ENCODE measurements at regions not wholly inside any gene's neighbourhood (a gene's known extent, or its start where the extent isn't known, plus 50 kb on each side); places are given as distances from the start of the nearest gene placed in this dataset.
"Not testable (repeated sequence)": the region's sequence is repeated elsewhere in the genome, so short reads cannot be mapped to it uniquely, and the experiment has no call there.

DNA sequence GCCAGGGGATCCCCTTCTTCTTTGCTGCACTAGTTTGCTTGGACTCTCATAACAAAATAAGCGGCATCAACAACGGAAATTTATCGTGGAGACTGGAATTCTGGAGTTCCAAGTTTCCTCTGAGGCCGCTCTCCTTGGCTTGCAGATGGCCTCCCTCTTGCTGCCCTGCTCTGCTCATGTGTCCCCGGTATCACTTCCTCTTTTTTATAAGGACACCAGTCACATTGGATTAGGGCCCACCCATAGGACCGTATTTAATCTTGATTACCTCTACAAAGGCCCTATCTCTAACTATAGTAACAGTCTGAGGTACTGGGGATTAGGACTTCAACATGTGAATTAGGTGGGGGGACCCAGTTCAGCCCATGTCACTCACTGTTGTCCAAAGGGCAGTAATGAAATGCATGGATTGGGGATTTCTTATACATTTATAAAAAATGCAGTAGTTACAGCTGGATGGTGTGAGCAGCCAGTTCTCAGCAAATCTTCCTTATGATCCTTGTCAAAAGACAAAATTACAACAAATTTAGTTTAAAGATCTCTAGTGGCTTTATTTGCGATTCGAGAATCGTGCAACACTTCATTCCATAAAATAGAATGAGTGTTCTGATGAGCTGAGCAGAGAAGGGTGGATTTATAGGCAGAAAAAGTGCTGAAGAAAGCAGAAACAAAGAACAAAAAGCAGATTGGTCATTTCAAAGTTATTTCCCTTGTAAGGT, 59.3 kb upstream of the AKAP12 start:
- Histone ChIP-seq H3K36me3 (ENCODE audit: control insufficient read depth in 2 of 2, extremely low read depth in 1 of 2, insufficient read depth in 1 of 2, low read length in 1 of 2) (no peaks in the 10 kb centered on the region), H3K4me3 (ENCODE audit: control insufficient read depth in 1 of 2, extremely low read depth in 1 of 2, low read length in 1 of 2) (no peak overlapping the region), H3K9me3 (no peaks in the 10 kb centered on the region), H3K27me3 (replicated peaks in 1 of 2; ENCODE audit: control insufficient read depth in 2 of 2, extremely low read depth in 1 of 2, insufficient read depth in 2 of 2, low read length in 1 of 2) (no peaks in the 10 kb centered on the region), H3K4me1 (ENCODE audit: control insufficient read depth in 1 of 2, extremely low read depth in 1 of 2, insufficient read depth in 2 of 2, low read length in 2 of 2) (no peaks in the 10 kb centered on the region), H3K27ac (ENCODE audit: low read length) (no peak overlapping the region)
- CTCF ChIA-PET: no interaction called here
- POLR2A ChIA-PET: no interaction called here
- Mint-ChIP-seq H3K9me3 (peaks cover 0 to 7% (median 5%) of the 10 kb centered on the region in 3 donors), H3K36me3 (no peaks in the 10 kb centered on the region), H3K27ac (no peak overlapping the region), H3K4me1 (no peaks in the 10 kb centered on the region), H3K27me3 (peaks cover 4 to 28% of the 10 kb centered on the region in 2 donors), H3K4me3 (no peak overlapping the region)
- no peak for DNase-seq
- WGBS (ENCODE audit: insufficient coverage): 95% methylated on average over 4 of the region's 9 CpGs
- ATAC-seq (replicated peaks in 1 of 4): no peak

DNA sequence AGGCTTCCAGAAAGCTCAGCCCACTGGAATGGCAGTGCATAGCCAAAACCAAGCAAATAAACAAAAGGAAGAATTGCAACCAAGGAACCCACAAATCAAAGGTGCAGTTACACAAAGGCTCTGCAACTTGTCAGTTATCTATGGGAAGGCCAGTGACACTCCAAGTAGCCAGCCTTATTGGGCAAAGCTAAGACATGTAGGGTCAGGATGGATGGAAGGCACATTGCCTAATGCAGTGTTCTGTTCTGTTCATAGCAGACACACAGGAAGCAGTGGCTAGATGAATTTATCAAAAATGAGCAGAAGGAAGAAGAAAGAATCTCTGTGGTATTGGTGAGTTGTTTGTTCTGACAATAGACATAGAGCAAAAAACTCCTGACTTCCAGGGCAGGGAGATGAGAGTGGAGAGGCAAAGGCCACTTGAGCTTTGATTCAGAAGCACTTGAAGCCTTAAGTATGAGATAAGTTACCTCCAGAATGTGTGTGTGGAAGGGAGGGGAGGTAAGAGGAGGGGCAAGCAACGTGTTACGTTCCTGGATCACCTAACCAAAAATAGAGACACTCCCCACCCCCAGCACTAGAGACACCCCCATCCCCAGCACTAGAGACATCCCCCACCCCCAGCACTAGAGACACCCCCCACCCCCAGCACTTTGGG, 57.9 kb upstream of the AKAP12 start:
- WGBS (ENCODE audit: insufficient coverage): no CpG with 5 or more reads among the region's 2 CpGs
- ChIA-PET CTCF (no interaction called here), POLR2A (no interaction called here)
- Histone ChIP-seq H3K4me1 (ENCODE audit: control insufficient read depth in 1 of 2, extremely low read depth in 1 of 2, insufficient read depth in 2 of 2, low read length in 2 of 2) (no peaks in the 10 kb centered on the region), H3K27ac (ENCODE audit: low read length) (no peak overlapping the region), H3K9me3 (no peaks in the 10 kb centered on the region), H3K36me3 (ENCODE audit: control insufficient read depth in 2 of 2, extremely low read depth in 1 of 2, insufficient read depth in 1 of 2, low read length in 1 of 2) (no peaks in the 10 kb centered on the region), H3K4me3 (ENCODE audit: control insufficient read depth in 1 of 2, extremely low read depth in 1 of 2, low read length in 1 of 2) (no peak overlapping the region), H3K27me3 (replicated peaks in 1 of 2; ENCODE audit: control insufficient read depth in 2 of 2, extremely low read depth in 1 of 2, insufficient read depth in 2 of 2, low read length in 1 of 2) (no peaks in the 10 kb centered on the region)
- Mint-ChIP-seq H3K4me3 (no peak overlapping the region), H3K36me3 (no peaks in the 10 kb centered on the region), H3K27ac (no peak overlapping the region), H3K4me1 (no peaks in the 10 kb centered on the region), H3K27me3 (peaks cover 4 to 19% of the 10 kb centered on the region in 2 donors), H3K9me3 (peaks cover 0 to 7% (median 5%) of the 10 kb centered on the region in 3 donors)
- no peak for ATAC-seq (replicated peaks in 1 of 4)
- DNase-seq: no peak

DNA sequence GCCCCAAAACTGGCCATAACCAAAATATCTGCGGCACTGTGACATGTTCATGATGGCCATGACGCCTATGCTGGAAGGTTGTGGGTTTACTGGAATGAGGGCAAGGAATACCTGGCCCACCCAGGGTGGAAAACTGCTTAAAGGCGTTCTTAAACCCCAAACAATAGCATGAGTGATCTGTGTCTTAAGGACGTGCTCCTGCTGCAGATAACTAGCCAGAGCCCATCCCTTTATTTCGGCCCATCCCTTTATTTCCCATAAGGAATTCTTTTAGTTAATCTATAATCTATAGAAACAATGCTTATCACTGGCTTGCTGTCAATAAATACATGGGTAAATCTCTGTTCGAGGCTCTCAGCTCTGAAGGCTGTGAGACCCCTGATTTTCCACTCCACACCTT, 56.8 kb upstream of the AKAP12 start:
- H3K4me3 ChIP-seq (ENCODE audit: control insufficient read depth in 1 of 2, extremely low read depth in 1 of 2, low read length in 1 of 2); H3K4me1 Mint-ChIP-seq; DNase-seq; H3K36me3 ChIP-seq (ENCODE audit: control insufficient read depth in 2 of 2, extremely low read depth in 1 of 2, insufficient read depth in 1 of 2, low read length in 1 of 2); H3K27me3 ChIP-seq (replicated peaks in 1 of 2; ENCODE audit: control insufficient read depth in 2 of 2, extremely low read depth in 1 of 2, insufficient read depth in 2 of 2, low read length in 1 of 2); H3K27ac ChIP-seq (ENCODE audit: low read length); H3K9me3 Mint-ChIP-seq; ATAC-seq (replicated peaks in 1 of 4); H3K4me3 Mint-ChIP-seq; H3K36me3 Mint-ChIP-seq; H3K27ac Mint-ChIP-seq; POLR2A ChIA-PET; H3K4me1 ChIP-seq (ENCODE audit: control insufficient read depth in 1 of 2, extremely low read depth in 1 of 2, insufficient read depth in 2 of 2, low read length in 2 of 2); CTCF ChIA-PET; H3K9me3 ChIP-seq: not testable (repeated sequence)
- peaks cover 0 to 14% of the 10 kb centered on the region in 2 donors for H3K27me3 Mint-ChIP-seq
- WGBS (ENCODE audit: insufficient coverage): no CpG with 5 or more reads among the region's 6 CpGs

DNA sequence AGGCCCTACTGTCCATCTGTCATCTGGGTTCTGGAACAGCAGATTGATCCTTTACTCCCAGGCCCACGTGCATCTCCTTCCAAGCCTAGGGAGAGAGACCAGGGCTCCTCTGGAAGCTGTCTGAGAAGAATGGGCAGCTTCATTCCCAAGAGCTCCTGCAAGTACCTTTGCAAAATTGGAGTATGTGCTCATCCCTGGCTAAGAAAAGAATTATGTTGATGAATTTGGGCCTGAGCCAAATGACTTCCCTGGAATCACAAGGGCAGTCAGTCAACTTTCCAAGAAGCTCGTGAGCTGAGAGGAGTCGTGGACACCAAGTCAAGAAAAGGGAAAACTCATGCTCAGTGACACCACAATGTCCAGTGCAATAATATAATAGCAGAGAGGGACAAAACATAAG, 54.6 kb upstream of the AKAP12 start:
- POLR2A ChIA-PET: interaction anchor here in 1 of 2 donors (0.5 kb wide), 1 partner anchor 49 kb away, joined by 8 read pairs; no protein-coding TSS in a partner anchor
- CTCF ChIA-PET: no interaction called here
- WGBS (ENCODE audit: insufficient coverage): 75% methylated on average over 1 of the region's 3 CpGs
- H3K36me3 ChIP-seq (ENCODE audit: control insufficient read depth in 2 of 2, extremely low read depth in 1 of 2, insufficient read depth in 1 of 2, low read length in 1 of 2): no peaks in the 10 kb centered on the region
- peaks cover 0 to 5% of the 10 kb centered on the region in 2 experiments for H3K27me3 ChIP-seq (replicated peaks in 1 of 2; ENCODE audit: control insufficient read depth in 2 of 2, extremely low read depth in 1 of 2, insufficient read depth in 2 of 2, low read length in 1 of 2)
- H3K4me1 ChIP-seq (ENCODE audit: control insufficient read depth in 1 of 2, extremely low read depth in 1 of 2, insufficient read depth in 2 of 2, low read length in 2 of 2): no peaks in the 10 kb centered on the region
- Mint-ChIP-seq H3K27me3 (peaks cover 0 to 2% of the 10 kb centered on the region in 2 donors), H3K9me3 (peaks cover 0 to 7% (median 5%) of the 10 kb centered on the region in 3 donors), H3K4me1 (no peaks in the 10 kb centered on the region), H3K4me3 (no peak overlapping the region), H3K27ac (no peak overlapping the region), H3K36me3 (no peaks in the 10 kb centered on the region)
- DNase-seq (no peak), ATAC-seq (replicated peaks in 1 of 4) (no peak)
- no peak overlapping the region for H3K4me3 ChIP-seq (ENCODE audit: control insufficient read depth in 1 of 2, extremely low read depth in 1 of 2, low read length in 1 of 2)
- no peak overlapping the region for H3K27ac ChIP-seq (ENCODE audit: low read length)
- no peaks in the 10 kb centered on the region for H3K9me3 ChIP-seq

DNA sequence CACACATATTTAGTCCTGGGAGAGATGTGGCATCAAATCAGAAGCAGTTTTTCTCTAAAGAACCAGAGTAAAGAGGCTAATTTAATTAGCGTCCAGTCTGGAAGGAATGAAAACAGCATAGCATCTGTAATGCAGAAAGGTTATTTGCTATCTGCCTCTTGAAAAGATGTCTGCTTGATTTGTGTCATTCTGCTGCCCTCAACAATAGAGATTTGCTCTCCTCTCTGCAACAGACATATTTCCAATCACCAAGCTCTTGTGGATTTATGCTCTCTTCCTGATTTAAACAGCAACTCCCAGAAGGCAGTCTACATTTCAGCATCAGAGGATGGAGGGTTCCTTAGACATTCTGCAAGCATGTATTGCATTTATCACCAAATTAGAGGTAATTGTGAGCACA, 53.5 kb upstream of the AKAP12 start:
- H3K4me3 ChIP-seq (ENCODE audit: control insufficient read depth in 1 of 2, extremely low read depth in 1 of 2, low read length in 1 of 2): no peak overlapping the region
- no peaks in the 10 kb centered on the region for H3K4me1 Mint-ChIP-seq
- H3K4me1 ChIP-seq (ENCODE audit: control insufficient read depth in 1 of 2, extremely low read depth in 1 of 2, insufficient read depth in 2 of 2, low read length in 2 of 2): no peaks in the 10 kb centered on the region
- ATAC-seq (replicated peaks in 1 of 4) (no peak), DNase-seq (no peak)
- ChIA-PET CTCF (no interaction called here), POLR2A (no interaction called here)
- no peaks in the 10 kb centered on the region for H3K9me3 ChIP-seq
- H3K27me3 Mint-ChIP-seq: peaks cover 3 to 10% of the 10 kb centered on the region in 2 donors
- H3K4me3 Mint-ChIP-seq: no peak overlapping the region
- H3K27me3 ChIP-seq (replicated peaks in 1 of 2; ENCODE audit: control insufficient read depth in 2 of 2, extremely low read depth in 1 of 2, insufficient read depth in 2 of 2, low read length in 1 of 2): peaks cover 0 to 5% of the 10 kb centered on the region in 2 experiments
- H3K27ac Mint-ChIP-seq: no peak overlapping the region
- H3K36me3 Mint-ChIP-seq: no peaks in the 10 kb centered on the region
- no CpG with 5 or more reads among the region's 1 CpG for WGBS (ENCODE audit: insufficient coverage)
- peaks cover 0 to 7% (median 5%) of the 10 kb centered on the region in 3 donors for H3K9me3 Mint-ChIP-seq
- no peak overlapping the region for H3K27ac ChIP-seq (ENCODE audit: low read length)
- no peaks in the 10 kb centered on the region for H3K36me3 ChIP-seq (ENCODE audit: control insufficient read depth in 2 of 2, extremely low read depth in 1 of 2, insufficient read depth in 1 of 2, low read length in 1 of 2)

DNA sequence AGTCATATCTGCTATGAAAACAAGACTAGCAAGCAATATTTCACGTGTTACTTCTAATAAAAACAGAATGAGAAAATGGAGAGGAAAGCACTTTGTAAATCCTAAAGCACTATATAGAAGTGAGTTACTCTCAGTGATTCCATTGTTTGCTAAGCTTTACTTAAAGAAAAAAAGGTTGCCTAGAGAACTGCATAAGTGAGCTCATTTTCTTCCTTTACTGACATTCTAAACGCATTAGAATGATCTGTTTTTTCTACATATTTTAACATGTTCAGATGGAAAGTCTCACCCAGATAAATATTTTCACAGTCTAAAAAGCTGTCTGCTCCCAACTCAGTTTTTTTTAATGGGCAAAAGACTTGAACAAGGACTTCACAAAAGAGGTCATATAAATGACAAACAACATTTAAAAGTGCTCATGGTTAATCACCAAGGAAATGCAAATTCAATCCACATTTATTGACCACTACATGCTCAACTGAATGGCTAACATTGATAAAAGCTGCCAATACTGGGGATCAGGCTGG, 52.9 kb upstream of the AKAP12 start:
- ChIA-PET CTCF (no interaction called here), POLR2A (no interaction called here)
- H3K27me3 ChIP-seq (replicated peaks in 1 of 2; ENCODE audit: control insufficient read depth in 2 of 2, extremely low read depth in 1 of 2, insufficient read depth in 2 of 2, low read length in 1 of 2): peaks cover 0 to 5% of the 10 kb centered on the region in 2 experiments
- peaks cover 7 to 13% of the 10 kb centered on the region in 2 donors for H3K27me3 Mint-ChIP-seq
- H3K27ac ChIP-seq (ENCODE audit: low read length): no peak overlapping the region
- no peak for ATAC-seq (replicated peaks in 1 of 4)
- H3K4me1 ChIP-seq (ENCODE audit: control insufficient read depth in 1 of 2, extremely low read depth in 1 of 2, insufficient read depth in 2 of 2, low read length in 2 of 2): no peaks in the 10 kb centered on the region
- H3K36me3 ChIP-seq (ENCODE audit: control insufficient read depth in 2 of 2, extremely low read depth in 1 of 2, insufficient read depth in 1 of 2, low read length in 1 of 2): no peaks in the 10 kb centered on the region
- peaks cover 0 to 7% (median 5%) of the 10 kb centered on the region in 3 donors for H3K9me3 Mint-ChIP-seq
- H3K36me3 Mint-ChIP-seq: no peaks in the 10 kb centered on the region
- DNase-seq: no peak
- no peaks in the 10 kb centered on the region for H3K9me3 ChIP-seq
- H3K27ac Mint-ChIP-seq: no peak overlapping the region
- WGBS (ENCODE audit: insufficient coverage): 20% methylated on average over 1 of the region's 2 CpGs
- H3K4me3 ChIP-seq (ENCODE audit: control insufficient read depth in 1 of 2, extremely low read depth in 1 of 2, low read length in 1 of 2): no peak overlapping the region
- no peaks in the 10 kb centered on the region for H3K4me1 Mint-ChIP-seq
- H3K4me3 Mint-ChIP-seq: no peak overlapping the region
